NCI-H82 treated with DMSO at 0.1 percent for 48 hours (cell line): ENCODE measurements at regions not wholly inside any gene's neighbourhood (a gene's known extent, or its start where the extent isn't known, plus 50 kb on each side); places are given as distances from the start of the nearest gene placed in this dataset.

ENCODE experiments used
- DNase-seq: peaks from one replicate; lab custom pipeline; 2025; ENCODE audit not compliant: unreplicated experiment; lab: John Stamatoyannopoulos, UW

- no peak for DNase-seq
Observed at GRCh38 chr20:21808139-21808538, 102.7 kb downstream of the PAX1 start.

GRCh38 chr20:21804802-21805201, 99.3 kb downstream of the PAX1 start:
- DNase-seq: no peak

GRCh38 chr20:21801193-21801592, 95.7 kb downstream of the PAX1 start:
- no peak for DNase-seq

DNA sequence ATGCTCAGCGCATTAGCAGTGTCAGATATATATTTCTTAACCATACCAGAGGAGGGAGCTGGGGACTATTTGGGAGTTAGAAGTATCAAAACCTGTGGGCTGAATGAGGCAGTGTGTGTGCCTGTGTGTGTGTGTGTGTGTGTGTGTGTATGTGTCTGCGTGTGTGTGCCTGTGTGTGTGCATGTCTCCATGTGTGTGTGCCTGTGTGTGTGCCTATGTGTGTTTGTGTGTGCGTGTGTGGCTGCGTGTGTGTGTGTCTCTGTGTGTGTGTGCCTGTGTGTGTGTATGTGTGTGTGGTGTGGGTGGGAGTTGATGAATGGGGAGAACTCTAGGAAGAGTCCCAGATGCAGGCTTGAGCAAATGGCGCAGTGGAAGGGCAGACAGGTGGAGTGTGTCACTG, 92.9 kb downstream of the PAX1 start:
- DNase-seq: no peak

GRCh38 chr20:21796059-21796458, 90.6 kb downstream of the PAX1 start:
- no peak for DNase-seq

DNA sequence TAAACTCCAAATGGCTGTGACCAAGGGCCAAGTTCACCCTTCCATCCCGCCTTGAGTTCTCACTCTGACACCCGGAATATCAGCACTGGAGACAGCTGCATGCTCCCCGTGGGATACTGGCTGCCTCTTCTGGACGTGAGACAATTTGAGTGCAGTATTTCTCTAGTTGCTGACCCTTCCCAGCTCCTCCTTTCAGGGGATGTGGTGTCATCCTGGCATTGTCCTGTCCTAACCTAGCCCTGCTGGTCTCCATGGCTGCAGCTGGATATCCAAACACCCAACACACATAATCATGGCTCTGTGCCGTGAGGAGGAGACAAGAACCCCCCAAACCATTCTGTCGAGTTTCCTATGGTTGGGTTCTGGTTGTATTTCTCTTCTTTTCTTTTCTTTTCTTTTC, 82.6 kb downstream of the PAX1 start:
- no peak for DNase-seq

DNA sequence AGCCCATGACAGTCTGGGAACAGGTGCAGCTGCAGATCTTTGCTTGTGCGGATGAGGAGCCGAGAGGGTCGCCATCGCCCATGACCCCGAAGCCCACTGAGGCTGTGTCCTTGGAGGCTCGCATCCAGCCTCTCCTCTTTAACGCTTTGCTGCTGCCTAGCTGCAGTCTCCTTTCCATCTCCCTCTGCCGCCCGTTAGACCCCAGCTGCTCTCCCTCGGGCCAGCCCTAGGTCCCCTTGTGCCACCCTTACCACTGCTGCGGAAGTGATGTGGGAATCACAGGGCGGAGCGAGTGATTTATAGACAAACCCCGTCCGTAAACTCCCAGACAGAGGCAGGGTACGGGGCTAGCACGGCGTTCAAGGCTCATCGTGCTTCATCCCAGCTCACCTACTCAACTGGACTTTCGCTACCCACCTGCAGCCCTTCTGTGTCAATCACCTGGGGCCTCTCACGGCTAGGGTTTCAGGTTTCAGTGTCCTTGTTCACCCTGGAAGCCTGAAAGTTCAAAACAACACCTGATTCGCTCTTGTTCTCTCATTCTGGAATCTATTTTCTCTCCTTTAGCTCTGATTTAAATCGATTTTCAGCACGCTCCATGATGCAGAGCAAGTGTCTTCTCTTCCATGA, 76.1 kb downstream of the PAX1 start:
- DNase-seq: no peak

DNA sequence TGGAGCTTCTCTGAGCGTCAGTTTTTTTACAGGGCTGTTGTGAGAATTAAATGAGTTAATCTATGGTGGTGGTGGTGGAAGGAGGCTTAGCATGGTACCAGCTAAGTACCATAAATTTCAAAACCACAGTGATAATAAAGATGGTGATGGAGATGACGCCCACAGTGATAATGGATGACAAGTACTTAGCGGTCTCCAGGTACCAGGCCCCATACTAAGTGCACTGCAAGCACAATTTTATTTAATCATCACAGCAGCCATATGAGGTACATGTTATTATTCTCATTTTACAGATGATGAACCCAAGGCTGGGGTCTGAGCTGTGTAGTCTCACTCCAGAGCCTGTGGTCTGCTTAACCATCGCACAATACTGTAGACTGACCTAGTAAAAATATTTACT, 75.1 kb downstream of the PAX1 start:
- DNase-seq: no peak
